Upper lobe of left lung (tissue), 6 donors: ENCODE measurements at regions not wholly inside any gene's neighbourhood (a gene's known extent, or its start where the extent isn't known, plus 50 kb on each side); places are given as distances from the start of the nearest gene placed in this dataset.

Experiments
- ATAC-seq, 2 donors: fragments of 200-7000 bp; cut with Tn5 transposase; one replicate each; pipeline ENCODE4 v1.9.1; 2022; ENCODE audit warnings: mild to moderate bottlenecking in 2 of 2, moderate library complexity in 2 of 2; ENCODE audit not compliant: low FRiP score in 2 of 2
- DNase-seq, 2 donors: peaks; one replicate each; pipeline ENCODE4 v3.0.0-alpha.2; 2019 to 2020
- H3K27ac ChIP-seq, 4 donors: fragments of 200-600 bp; sonication (generic); one replicate each; pipeline ENCODE4 v1.5.1; 2016 to 2019
- H3K27me3 ChIP-seq, 4 donors: fragments of 200-600 bp; sonication (generic); one replicate each; pipeline ENCODE4 v1.5.1; 2017 to 2019
- H3K36me3 ChIP-seq, 4 donors: fragments of 200-600 bp; sonication (generic); one replicate each; pipeline ENCODE4 v1.5.1; 2016 to 2019
- H3K4me1 ChIP-seq, 4 donors: fragments of 200-600 bp; sonication (generic); one replicate each; pipeline ENCODE4 v1.5.1; 2018 to 2019
- H3K4me3 ChIP-seq, 4 donors: fragments of 200-600 bp; sonication (generic); one replicate each; pipeline ENCODE4 v1.5.1; 2017 to 2019; ENCODE audit warnings: mild to moderate bottlenecking in 2 of 4, moderate library complexity in 1 of 4
- H3K9me3 ChIP-seq, 4 donors: fragments of 200-600 bp; sonication (generic); one replicate each; pipeline ENCODE4 v1.5.1; 2018 to 2019
- CTCF ChIP-seq, 6 experiments: fragments of 450-650 bp in 4 of 6; fragments of 200-600 bp in 2 of 6; sonication (generic) in 2 of 6; IDR thresholded peaks; one replicate each; pipeline ENCODE4 v1.5.1; 2016 to 2019; ENCODE audit warnings: antibody characterized with exemption in 6 of 6
- EP300 ChIP-seq, 4 donors: sonication (generic); formaldehyde crosslinking; IDR thresholded peaks; one replicate each; pipeline ENCODE4 v1.5.1; 2017; ENCODE audit warnings: antibody characterized with exemption in 4 of 4, control low read depth in 2 of 4
- POLR2A ChIP-seq, 4 donors: fragments of 450-650 bp; IDR thresholded peaks; one replicate each; pipeline ENCODE4 v1.5.1; 2016 to 2017; ENCODE audit warnings: antibody characterized with exemption in 4 of 4, mild to moderate bottlenecking in 2 of 4
- POLR2AphosphoS5 ChIP-seq, 2 donors: sonication (generic); formaldehyde crosslinking; IDR thresholded peaks; one replicate each; pipeline ENCODE4 v1.5.1; 2017; ENCODE audit warnings: antibody characterized with exemption in 2 of 2
- WGBS, 2 donors: methylation state at CpG; one replicate each; pipeline ENCODE4 v1.1.5; 2017 to 2018; 5-methylcytosine and 5-hydroxymethylcytosine counted together
- donor health status: DM: no; HTN: no; CAD: no; lungs with moderate emphysema.
- donor health status: DM: no; HTN: yes; CAD: no; lungs with severe emphysema.

- DNase-seq (no peak), ATAC-seq (no peak)
- TF ChIP-seq POLR2A (IDR thresholded peaks at IDR 0.05) (no peak), CTCF (IDR thresholded peaks at IDR 0.05) (no peak), EP300 (IDR thresholded peaks at IDR 0.05) (no peak), POLR2AphosphoS5 (IDR thresholded peaks at IDR 0.05) (no peak)
- 84 to 91% methylated on average over 2 of the region's 2 CpGs for whole genome bisulfite sequencing, 2 donors
- no peaks in the 10 kb centered on the region for H3K36me3 ChIP-seq
- no peak overlapping the region for H3K4me3 ChIP-seq
- H3K9me3 ChIP-seq: no peaks in the 10 kb centered on the region
- H3K27ac ChIP-seq: no peak overlapping the region
- no peaks in the 10 kb centered on the region for H3K4me1 ChIP-seq
- H3K27me3 ChIP-seq: no peaks in the 10 kb centered on the region
Measured at GRCh38 chr3:102905811-102906210, 471.0 kb downstream of the ZPLD1 start.

- DNase-seq (no peak), ATAC-seq (no peak)
- H3K36me3 ChIP-seq: no peaks in the 10 kb centered on the region
- no peaks in the 10 kb centered on the region for H3K9me3 ChIP-seq
- H3K4me1 ChIP-seq: no peaks in the 10 kb centered on the region
- no peak overlapping the region for H3K27ac ChIP-seq
- TF ChIP-seq POLR2A (IDR thresholded peaks at IDR 0.05) (no peak), EP300 (IDR thresholded peaks at IDR 0.05) (no peak), CTCF (IDR thresholded peaks at IDR 0.05) (no peak), POLR2AphosphoS5 (IDR thresholded peaks at IDR 0.05) (no peak)
- no peak overlapping the region for H3K4me3 ChIP-seq
- H3K27me3 ChIP-seq: no peaks in the 10 kb centered on the region
- WGBS, 2 donors: 79 to 89% methylated on average over 1 of the region's 1 CpG
Measured at GRCh38 chr3:102906818-102907217, 472.0 kb downstream of the ZPLD1 start.

GRCh38 chr3:102909904-102910303, 475.1 kb downstream of the ZPLD1 start:
- Histone ChIP-seq H3K36me3 (no peaks in the 10 kb centered on the region), H3K4me3 (no peak overlapping the region), H3K4me1 (no peaks in the 10 kb centered on the region), H3K27ac (no peak overlapping the region), H3K9me3 (no peaks in the 10 kb centered on the region), H3K27me3 (no peaks in the 10 kb centered on the region)
- TF ChIP-seq POLR2A (IDR thresholded peaks at IDR 0.05) (no peak), CTCF (IDR thresholded peaks at IDR 0.05) (no peak), POLR2AphosphoS5 (IDR thresholded peaks at IDR 0.05) (no peak), EP300 (IDR thresholded peaks at IDR 0.05) (no peak)
- no peak for ATAC-seq
- 69 to 74% methylated on average over 1 of the region's 1 CpG for WGBS, 2 donors
- no peak for DNase-seq

GRCh38 chr3:102916532-102916931, 481.7 kb downstream of the ZPLD1 start:
- TF ChIP-seq POLR2A (IDR thresholded peaks at IDR 0.05) (no peak), EP300 (IDR thresholded peaks at IDR 0.05) (no peak), POLR2AphosphoS5 (IDR thresholded peaks at IDR 0.05) (no peak), CTCF (IDR thresholded peaks at IDR 0.05) (no peak)
- DNase-seq (no peak), ATAC-seq (no peak)
- H3K27ac ChIP-seq: no peak overlapping the region
- H3K4me1 ChIP-seq: no peaks in the 10 kb centered on the region
- no peaks in the 10 kb centered on the region for H3K36me3 ChIP-seq
- peaks cover 0 to 6% (median 0%) of the 10 kb centered on the region in 4 donors for H3K9me3 ChIP-seq
- no peaks in the 10 kb centered on the region for H3K27me3 ChIP-seq
- H3K4me3 ChIP-seq: no peak overlapping the region
- WGBS, 2 donors: 48 to 70% methylated on average over 2 of the region's 2 CpGs

GRCh38 chr3:102926618-102927017, 491.8 kb downstream of the ZPLD1 start:
- Histone ChIP-seq H3K27ac (no peak overlapping the region), H3K9me3 (peaks cover 0 to 17% (median 10%) of the 10 kb centered on the region in 4 donors), H3K4me3 (no peak overlapping the region), H3K36me3 (no peaks in the 10 kb centered on the region), H3K4me1 (no peaks in the 10 kb centered on the region), H3K27me3 (no peaks in the 10 kb centered on the region)
- TF ChIP-seq CTCF (IDR thresholded peaks at IDR 0.05) (no peak), POLR2A (IDR thresholded peaks at IDR 0.05) (no peak), POLR2AphosphoS5 (IDR thresholded peaks at IDR 0.05) (no peak), EP300 (IDR thresholded peaks at IDR 0.05) (no peak)
- 74 to 86% methylated on average over 3 of the region's 3 CpGs for WGBS, 2 donors
- ATAC-seq (no peak), DNase-seq (no peak)
